Transverse colon (tissue), 4 donors: ENCODE measurements at regions not wholly inside any gene's neighbourhood (a gene's known extent, or its start where the extent isn't known, plus 50 kb on each side); places are given as distances from the start of the nearest gene placed in this dataset.

Source experiments
- CTCF ChIP-seq, 5 experiments: fragments of 200-600 bp in 3 of 5; fragments of 450-650 bp in 2 of 5; sonication (generic) in 3 of 5; IDR thresholded peaks; 1 replicate in 2 of 5; 2 replicates in 3 of 5; pipeline ENCODE4 v1.5.1; 2016 to 2017; ENCODE audit warnings: antibody characterized with exemption in 5 of 5, inconsistent platforms in 3 of 5, mild to moderate bottlenecking in 2 of 5, moderate library complexity in 1 of 5
- EP300 ChIP-seq: sonication (generic); formaldehyde crosslinking; IDR thresholded peaks from one replicate; pipeline ENCODE4 v1.6.1; 2017; ENCODE audit warnings: antibody characterized with exemption, low read depth
- POLR2A ChIP-seq: fragments of 450-650 bp; IDR thresholded peaks from one replicate; pipeline ENCODE4 v1.6.1; 2016; ENCODE audit warnings: antibody characterized with exemption, mild to moderate bottlenecking, moderate library complexity
- POLR2AphosphoS5 ChIP-seq, 3 donors: sonication (generic); formaldehyde crosslinking; IDR thresholded peaks; one replicate each; pipeline ENCODE4 v1.6.1; 2016; ENCODE audit warnings: antibody characterized with exemption in 3 of 3

DNA sequence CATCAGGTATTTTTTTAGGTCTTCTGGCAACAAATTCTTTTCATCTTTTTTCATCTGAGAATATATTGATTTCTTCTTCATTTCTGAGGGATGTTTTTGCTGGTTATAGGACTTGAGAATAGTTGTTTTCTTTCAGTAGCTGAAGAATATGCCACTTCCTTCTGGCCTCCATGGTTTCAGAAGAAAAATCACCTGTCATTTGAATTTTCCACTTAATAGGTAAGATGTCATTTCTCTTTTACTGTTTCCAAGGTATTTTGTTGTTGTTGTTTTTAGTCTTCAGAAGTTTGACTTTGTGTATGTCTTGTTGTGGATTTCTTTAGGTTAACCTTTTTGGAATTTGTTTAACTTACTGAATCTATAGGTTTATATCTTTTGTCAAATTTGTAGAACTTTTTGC is 257.8 kb upstream of the AMIGO2 start:
- TF ChIP-seq POLR2A (no peak), CTCF (IDR thresholded peaks at IDR 0.05) (no peak), POLR2AphosphoS5 (IDR thresholded peaks at IDR 0.05) (no peak), EP300 (no peak)
